ENCODE measurements at regions not wholly inside any gene's neighbourhood (a gene's known extent, or its start where the extent isn't known, plus 50 kb on each side); places are given as distances from the start of the nearest gene placed in this dataset.

- no peak for TF ChIP-seq CTCF (conservative IDR thresholded peaks at IDR 0.05)
- H3K27ac ChIP-seq, result no peak overlapping the region
These were observed 777.4 kb upstream of the TBX3 start for GRCh38 chr12:115461401-115461800.

- no peak overlapping the region for H3K27ac ChIP-seq
- TF ChIP-seq CTCF (conservative IDR thresholded peaks at IDR 0.05), result no peak
These were observed 773.8 kb upstream of the TBX3 start for GRCh38 chr12:115457798-115458197.

- no peak; the same call in 1 of the 2 replicates for TF ChIP-seq CTCF (conservative IDR thresholded peaks at IDR 0.05)
These were observed 773.1 kb upstream of the TBX3 start for GRCh38 chr12:115456946-115457689.

GRCh38 chr12:115455268-115455681 lies 771.3 kb upstream of the TBX3 start:
- no peak for TF ChIP-seq CTCF (conservative IDR thresholded peaks at IDR 0.05)
- H3K27ac ChIP-seq, result peak overlapping the region; percentile 95

More at GRCh38 chr12:115456946-115457689, 773.1 kb upstream of the TBX3 start:
- H3K27ac ChIP-seq, result peak overlapping the region; percentile 95; the same call in 1 of the 2 replicates

- no peak for TF ChIP-seq CTCF (conservative IDR thresholded peaks at IDR 0.05)
- peak overlapping the region; percentile 95 for H3K27ac ChIP-seq
These were observed 768.8 kb upstream of the TBX3 start for GRCh38 chr12:115452751-115453281.

- no peak for TF ChIP-seq CTCF (conservative IDR thresholded peaks at IDR 0.05)
- peak overlapping the region; percentile 95 for H3K27ac ChIP-seq
These were observed 768.1 kb upstream of the TBX3 start for GRCh38 chr12:115451780-115452736.
